MM.1S (cell line): ENCODE measurements at regions not wholly inside any gene's neighbourhood (a gene's known extent, or its start where the extent isn't known, plus 50 kb on each side); places are given as distances from the start of the nearest gene placed in this dataset.
"Not testable (repeated sequence)": the region's sequence is repeated elsewhere in the genome, so short reads cannot be mapped to it uniquely, and the experiment has no call there.

Experiments
- DNase-seq: peaks from one replicate; pipeline ENCODE4 v3.0.0-alpha.2; 2015
- H2AFZ ChIP-seq: fragments of 300-600 bp; sonication (generic); 2 replicates; pipeline ENCODE4 v1.6.0; 2016; ENCODE audit warnings: antibody characterized with exemption, low read length
- H3F3A ChIP-seq: fragments of 300-600 bp; sonication (generic); 2 replicates; pipeline ENCODE4 v1.6.1; 2016; ENCODE audit warnings: mild to moderate bottlenecking, antibody characterized with exemption, low read length, moderate library complexity, mixed read lengths; ENCODE audit not compliant: insufficient read depth
- H3K27ac ChIP-seq: fragments of 300-600 bp; sonication (generic); 2 replicates; pipeline ENCODE4 v1.5.1; 2016; ENCODE audit warnings: mild to moderate bottlenecking, low read length
- H3K27me3 ChIP-seq: fragments of 300-600 bp; sonication (generic); replicated peaks from 2 replicates; pipeline ENCODE4 v1.6.0; 2016; ENCODE audit warnings: low read length; ENCODE audit not compliant: insufficient read depth
- H3K36me3 ChIP-seq: fragments of 300-600 bp; sonication (generic); replicated peaks from 2 replicates; pipeline ENCODE4 v1.6.1; 2016; ENCODE audit warnings: mild to moderate bottlenecking, low read length, mixed read lengths; ENCODE audit not compliant: insufficient read depth
- H3K4me1 ChIP-seq: fragments of 300-600 bp; sonication (generic); 2 replicates; pipeline ENCODE4 v1.6.1; 2016; ENCODE audit warnings: low read length, mixed read lengths
- H3K4me2 ChIP-seq: fragments of 300-600 bp; sonication (generic); 2 replicates; pipeline ENCODE4 v1.6.0; 2016; ENCODE audit warnings: low read depth, low read length
- H3K4me3 ChIP-seq: fragments of 300-600 bp; sonication (generic); 2 replicates; pipeline ENCODE4 v1.5.1; 2016; ENCODE audit warnings: low read length, mixed read lengths
- H3K79me2 ChIP-seq: fragments of 300-600 bp; sonication (generic); 2 replicates; pipeline ENCODE4 v1.6.1; 2016; ENCODE audit warnings: mixed run types, low read length, mixed read lengths
- H3K9ac ChIP-seq: fragments of 300-600 bp; sonication (generic); 2 replicates; pipeline ENCODE4 v1.6.1; 2016; ENCODE audit warnings: low read length, mixed read lengths
- H3K9me2 ChIP-seq: fragments of 300-600 bp; sonication (generic); replicated peaks from 2 replicates; pipeline ENCODE4 v1.6.1; 2016; ENCODE audit warnings: mild to moderate bottlenecking, low read length, mixed read lengths; ENCODE audit not compliant: insufficient read depth
- H3K9me3 ChIP-seq: fragments of 300-600 bp; sonication (generic); replicated peaks from 2 replicates; pipeline ENCODE4 v1.6.1; 2016; ENCODE audit warnings: mild to moderate bottlenecking, low read length, mixed read lengths; ENCODE audit not compliant: insufficient read depth
- H4K20me1 ChIP-seq: fragments of 300-600 bp; sonication (generic); 2 replicates; pipeline ENCODE4 v1.6.1; 2016; ENCODE audit warnings: mild to moderate bottlenecking, low read length, moderate library complexity, mixed read lengths; ENCODE audit not compliant: insufficient read depth
- CTCF ChIP-seq: fragments of 300-600 bp; sonication (generic); IDR thresholded peaks from 2 replicates; pipeline ENCODE4 v1.5.1; 2016; ENCODE audit warnings: antibody characterized with exemption, low read length, mixed read lengths
- EZH2 ChIP-seq: fragments of 300-600 bp; sonication (generic); optimal IDR thresholded peaks from 2 replicates; pipeline ENCODE3; 2017; ENCODE audit warnings: low read depth, mild to moderate bottlenecking, antibody characterized with exemption, low read length, mixed read lengths
- EZH2phosphoT487 ChIP-seq: fragments of 300-600 bp; sonication (generic); IDR thresholded peaks from 2 replicates; pipeline ENCODE4 v1.6.1; 2018; ENCODE audit warnings: antibody characterized with exemption, low read length

DNA sequence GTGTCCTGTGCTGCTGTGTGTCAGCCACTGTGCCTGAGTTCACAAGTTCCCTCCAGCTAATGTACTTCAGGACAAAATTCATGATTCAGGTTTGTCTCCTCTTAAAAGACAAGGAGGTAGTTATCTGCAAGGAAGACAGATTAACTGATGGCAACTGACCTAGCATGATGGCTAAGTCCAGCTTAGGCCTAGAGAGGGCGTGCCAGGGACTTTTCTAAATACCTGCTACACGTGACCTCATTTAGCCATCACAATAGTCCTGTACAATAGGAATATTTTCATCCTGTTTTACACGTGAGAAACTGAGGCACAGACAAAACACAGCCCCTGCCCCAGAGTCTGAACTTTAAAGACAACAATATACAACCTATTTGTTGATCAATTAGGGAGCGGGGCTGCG lies 275.7 kb downstream of the XPNPEP1 start:
- Histone ChIP-seq H3K79me2 (no peaks in the 10 kb centered on the region), H3K4me1 (no peaks in the 10 kb centered on the region), H3K4me2 (no peak overlapping the region), H4K20me1 (no peaks in the 10 kb centered on the region), H3K9me2 (no peaks in the 10 kb centered on the region), H2AFZ (no peak overlapping the region), H3K9me3 (no peaks in the 10 kb centered on the region), H3K4me3 (no peak overlapping the region), H3K36me3 (no peaks in the 10 kb centered on the region), H3K27me3 (no peaks in the 10 kb centered on the region), H3F3A (no peaks in the 10 kb centered on the region), H3K9ac (no peak overlapping the region), H3K27ac (no peak overlapping the region)
- no peak for DNase-seq
- TF ChIP-seq CTCF (no peak), EZH2 (no peak), EZH2phosphoT487 (no peak)

GRCh38 chr10:109633846-109634245 lies 289.5 kb downstream of the XPNPEP1 start:
- no peak overlapping the region for H2AFZ ChIP-seq
- H3F3A ChIP-seq, result no peaks in the 10 kb centered on the region
- H3K9ac ChIP-seq, result no peak overlapping the region
- H3K4me3 ChIP-seq, result no peak overlapping the region
- no peaks in the 10 kb centered on the region for H3K4me1 ChIP-seq
- no peaks in the 10 kb centered on the region for H3K36me3 ChIP-seq
- H3K9me3 ChIP-seq, result no peaks in the 10 kb centered on the region
- H3K79me2 ChIP-seq, result no peaks in the 10 kb centered on the region
- no peaks in the 10 kb centered on the region for H4K20me1 ChIP-seq
- no peak for DNase-seq
- H3K4me2 ChIP-seq, result no peak overlapping the region
- H3K27ac ChIP-seq, result no peak overlapping the region
- no peak for TF ChIP-seq EZH2
- no peak for TF ChIP-seq EZH2phosphoT487
- TF ChIP-seq CTCF, result no peak
- no peaks in the 10 kb centered on the region for H3K27me3 ChIP-seq
- no peaks in the 10 kb centered on the region for H3K9me2 ChIP-seq

GRCh38 chr10:109633017-109633416 lies 290.3 kb downstream of the XPNPEP1 start:
- not testable (repeated sequence) for H3K4me1 ChIP-seq, H3K4me2 ChIP-seq, H3K27ac ChIP-seq, H3K9me2 ChIP-seq, H3K36me3 ChIP-seq, H3K9ac ChIP-seq, H3K27me3 ChIP-seq, DNase-seq, H3F3A ChIP-seq, H4K20me1 ChIP-seq, H3K9me3 ChIP-seq, H3K79me2 ChIP-seq, H2AFZ ChIP-seq, H3K4me3 ChIP-seq

- Histone ChIP-seq H3K9ac (no peak overlapping the region), H3F3A (no peaks in the 10 kb centered on the region), H3K27ac (no peak overlapping the region), H4K20me1 (no peaks in the 10 kb centered on the region), H3K79me2 (no peaks in the 10 kb centered on the region), H3K4me3 (no peak overlapping the region), H3K9me3 (no peaks in the 10 kb centered on the region), H3K4me2 (no peak overlapping the region), H3K27me3 (no peaks in the 10 kb centered on the region), H3K9me2 (no peaks in the 10 kb centered on the region), H2AFZ (no peak overlapping the region), H3K36me3 (no peaks in the 10 kb centered on the region), H3K4me1 (no peaks in the 10 kb centered on the region)
- no peak for DNase-seq
- TF ChIP-seq CTCF (no peak), EZH2phosphoT487 (no peak), EZH2 (no peak)
Observed at GRCh38 chr10:109624939-109625338, 298.4 kb downstream of the XPNPEP1 start.
